ENCODE measurements at regions not wholly inside any gene's neighbourhood (a gene's known extent, or its start where the extent isn't known, plus 50 kb on each side); places are given as distances from the start of the nearest gene placed in this dataset.
"Not testable (repeated sequence)": the region's sequence is repeated elsewhere in the genome, so short reads cannot be mapped to it uniquely, and the experiment has no call there.

GRCh38 chr6:157727629-157728182 lies 95.3 kb upstream of the SNX9 start:
- no peak for DNase-seq (ENCODE audit: low spot score)
- intact Hi-C loops (cut with DNase I) = no loop called here

- intact Hi-C loops (cut with DNase I) = no loop called here
- no peak for DNase-seq (ENCODE audit: low spot score)
Observed at GRCh38 chr6:157728183-157728881, 94.7 kb upstream of the SNX9 start.

DNA sequence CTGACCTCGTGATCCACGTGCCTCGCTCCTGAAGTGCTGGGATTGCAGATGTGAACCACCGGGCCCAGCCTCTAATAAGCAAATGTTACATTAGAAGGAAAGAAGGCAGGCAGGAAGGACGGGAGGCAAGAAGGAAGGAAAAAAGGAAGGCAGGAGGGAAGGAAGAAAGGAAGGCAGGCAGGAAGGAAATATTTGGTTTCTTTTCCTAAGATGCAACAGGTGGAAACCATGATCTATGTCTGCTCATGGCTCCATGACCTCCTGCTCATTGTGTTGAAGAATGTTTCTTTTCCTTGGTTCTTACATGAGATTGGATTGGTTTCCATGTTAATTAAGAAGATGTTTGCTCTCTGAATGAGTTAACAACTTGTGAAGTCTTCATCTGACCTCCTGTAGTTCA lies 91.8 kb upstream of the SNX9 start:
- no peak for DNase-seq (ENCODE audit: low spot score)
- intact Hi-C loops (cut with DNase I) = no loop called here

DNA sequence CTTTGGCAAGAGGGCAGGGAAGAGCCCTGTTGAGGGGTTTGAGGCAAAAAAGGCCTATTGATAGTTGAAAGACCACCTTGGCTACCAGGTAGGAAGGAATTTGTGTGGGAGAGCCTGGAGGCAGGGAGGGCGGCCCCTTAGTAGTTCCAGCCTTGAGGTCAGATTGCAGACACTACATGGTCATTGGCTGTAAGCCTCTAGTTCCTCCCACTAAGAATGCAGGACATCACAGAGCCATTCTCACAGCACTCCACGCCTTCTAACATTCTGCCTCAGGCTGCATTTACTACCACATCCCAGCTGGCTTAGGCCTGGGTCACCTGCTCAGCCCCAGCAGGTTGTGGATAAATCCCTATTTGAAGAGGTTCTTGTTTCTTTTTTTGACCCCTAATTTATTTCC lies 91.0 kb upstream of the SNX9 start:
- intact Hi-C loops (cut with DNase I) = no loop called here

GRCh38 chr6:157732416-157733161 lies 90.5 kb upstream of the SNX9 start:
- intact Hi-C loops (cut with DNase I) = no loop called here
- no peak for DNase-seq (ENCODE audit: low spot score)

More for the DNA sequence above, 91.0 kb upstream of the SNX9 start:
- no peak for DNase-seq (ENCODE audit: low spot score)

GRCh38 chr6:157736555-157736954 lies 86.5 kb upstream of the SNX9 start:
- DNase-seq (ENCODE audit: low spot score); intact Hi-C loops (cut with DNase I): not testable (repeated sequence)

- intact Hi-C loops (cut with DNase I) = no loop called here
- no peak for DNase-seq (ENCODE audit: low spot score)
Observed at GRCh38 chr6:157741321-157741947, 81.6 kb upstream of the SNX9 start.

GRCh38 chr6:157741948-157742556 lies 81.0 kb upstream of the SNX9 start:
- intact Hi-C loops (cut with DNase I) = no loop called here
- DNase-seq (ENCODE audit: low spot score) = no peak

- intact Hi-C loops (cut with DNase I) = no loop called here
- DNase-seq (ENCODE audit: low spot score) = no peak
Observed at GRCh38 chr6:157744102-157744601, 78.9 kb upstream of the SNX9 start.

DNA sequence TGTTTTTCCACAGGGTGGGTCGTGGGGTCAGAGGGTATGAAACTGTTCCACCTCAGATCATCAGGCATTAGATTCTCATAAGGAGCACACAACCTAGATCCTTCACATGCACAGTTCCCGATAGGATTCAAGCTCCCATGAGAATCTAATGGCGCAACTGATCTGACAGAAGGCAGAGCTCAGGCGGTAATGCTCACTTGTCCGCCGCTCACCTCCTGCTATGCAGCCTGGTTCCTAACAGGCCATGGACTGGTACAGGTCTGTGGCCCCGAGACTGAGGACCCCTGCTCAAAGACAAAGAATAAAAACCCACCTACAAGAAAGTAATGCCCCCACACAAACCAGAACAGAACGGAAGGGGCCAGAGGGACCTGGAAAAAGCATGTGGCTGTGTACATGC lies 76.1 kb upstream of the SNX9 start:
- DNase-seq (ENCODE audit: low spot score) = no peak
- intact Hi-C loops (cut with DNase I) = no loop called here

- intact Hi-C loops (cut with DNase I) = no loop called here
- no peak for DNase-seq (ENCODE audit: low spot score)
Observed at GRCh38 chr6:157747370-157747769, 75.7 kb upstream of the SNX9 start.

GRCh38 chr6:157748839-157749571 lies 74.0 kb upstream of the SNX9 start:
- intact Hi-C loops (cut with DNase I) = no loop called here
- no peak for DNase-seq (ENCODE audit: low spot score)

- DNase-seq (ENCODE audit: low spot score) = not testable (repeated sequence)
- intact Hi-C loops (cut with DNase I) = loop anchor here (10.0 kb wide), 1 partner anchor 314 kb away; no protein-coding TSS in a partner anchor
Observed at GRCh38 chr6:157750973-157751372, 72.1 kb upstream of the SNX9 start.

GRCh38 chr6:157751547-157752200 lies 71.4 kb upstream of the SNX9 start:
- intact Hi-C loops (cut with DNase I) = loop anchor here (10.0 kb wide), 1 partner anchor 313 kb away; no protein-coding TSS in a partner anchor
- DNase-seq (ENCODE audit: low spot score) = no peak

- intact Hi-C loops (cut with DNase I) = loop anchor here (10.0 kb wide), 1 partner anchor 312 kb away; no protein-coding TSS in a partner anchor
Observed at GRCh38 chr6:157752879-157753278, 70.2 kb upstream of the SNX9 start.

DNA sequence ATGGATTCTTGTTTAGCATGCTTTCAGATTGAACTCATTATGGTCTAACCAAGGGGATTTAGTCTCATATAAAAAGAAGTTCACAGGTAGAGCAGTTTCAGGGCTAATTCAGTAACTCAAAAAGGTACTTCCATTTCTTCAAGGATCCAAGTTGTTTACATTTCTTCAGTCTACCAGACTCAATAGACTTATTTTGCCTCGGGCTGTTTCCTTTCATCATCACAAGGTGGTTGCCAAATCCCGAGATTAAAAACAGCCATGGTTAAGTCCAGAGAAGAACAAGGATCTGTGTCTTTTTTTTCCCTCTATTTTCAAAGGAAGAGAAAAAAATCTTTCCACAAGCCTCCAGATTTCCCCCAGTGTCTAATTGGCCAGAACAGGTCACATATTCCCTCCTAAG lies 69.8 kb upstream of the SNX9 start:
- no peak for DNase-seq (ENCODE audit: low spot score)
- intact Hi-C loops (cut with DNase I) = loop anchor here (10.0 kb wide), 1 partner anchor 312 kb away; no protein-coding TSS in a partner anchor

More at GRCh38 chr6:157752879-157753278, 70.2 kb upstream of the SNX9 start:
- DNase-seq (ENCODE audit: low spot score) = not testable (repeated sequence)

- intact Hi-C loops (cut with DNase I) = loop anchor here (10.0 kb wide), 1 partner anchor 311 kb away; no protein-coding TSS in a partner anchor
- DNase-seq (ENCODE audit: low spot score) = not testable (repeated sequence)
Observed at GRCh38 chr6:157753801-157754200, 69.2 kb upstream of the SNX9 start.

GRCh38 chr6:157754351-157754750 lies 68.7 kb upstream of the SNX9 start:
- intact Hi-C loops (cut with DNase I) = loop anchor here (10.0 kb wide), 1 partner anchor 310 kb away; no protein-coding TSS in a partner anchor
- no peak for DNase-seq (ENCODE audit: low spot score)
